ENCODE measurements at regions not wholly inside any gene's neighbourhood (a gene's known extent, or its start where the extent isn't known, plus 50 kb on each side); places are given as distances from the start of the nearest gene placed in this dataset.

GRCh38 chr2:117085256-117085655, 729.2 kb upstream of the DDX18 start:
- ATAC-seq (ENCODE audit: low read depth), result no peak
- Mint-ChIP-seq H3K9me3 (peaks cover 3% of the 10 kb centered on the region), H3K36me3 (no peaks in the 10 kb centered on the region), H3K27me3 (no peaks in the 10 kb centered on the region), H3K27ac (no peak overlapping the region), H3K4me1 (no peaks in the 10 kb centered on the region), H3K4me3 (no peak overlapping the region)
- DNase-seq, result no peak
- POLR2A ChIA-PET, result no interaction called here

- H3K9me3 Mint-ChIP-seq, result peaks cover 3% of the 10 kb centered on the region
Measured at GRCh38 chr2:117085737-117086136, 728.8 kb upstream of the DDX18 start.

GRCh38 chr2:117086174-117086942, 728.1 kb upstream of the DDX18 start:
- H3K36me3 Mint-ChIP-seq, result no peaks in the 10 kb centered on the region
- peaks cover 1% of the 10 kb centered on the region for H3K9me3 Mint-ChIP-seq
- H3K27me3 Mint-ChIP-seq, result no peaks in the 10 kb centered on the region
- no peak overlapping the region for H3K4me3 Mint-ChIP-seq
- POLR2A ChIA-PET, result no interaction called here
- no peak overlapping the region for H3K27ac Mint-ChIP-seq
- ATAC-seq (ENCODE audit: low read depth), result no peak
- H3K4me1 Mint-ChIP-seq, result no peaks in the 10 kb centered on the region
- DNase-seq, result no peak

More at GRCh38 chr2:117085737-117086136, 728.8 kb upstream of the DDX18 start:
- Mint-ChIP-seq H3K36me3 (no peaks in the 10 kb centered on the region), H3K27ac (no peak overlapping the region), H3K4me1 (no peaks in the 10 kb centered on the region), H3K27me3 (no peaks in the 10 kb centered on the region), H3K4me3 (no peak overlapping the region)
- DNase-seq (no peak), ATAC-seq (ENCODE audit: low read depth) (no peak)
- POLR2A ChIA-PET, result no interaction called here

- Mint-ChIP-seq H3K27ac (no peak overlapping the region), H3K4me3 (no peak overlapping the region), H3K27me3 (no peaks in the 10 kb centered on the region), H3K36me3 (no peaks in the 10 kb centered on the region), H3K4me1 (no peaks in the 10 kb centered on the region), H3K9me3 (peaks cover 1% of the 10 kb centered on the region)
- POLR2A ChIA-PET, result no interaction called here
- ATAC-seq (ENCODE audit: low read depth), result no peak
- no peak for DNase-seq
Measured at GRCh38 chr2:117086943-117087250, 727.6 kb upstream of the DDX18 start.

- no peak for ATAC-seq (ENCODE audit: low read depth)
- DNase-seq, result no peak
- Mint-ChIP-seq H3K27me3 (no peaks in the 10 kb centered on the region), H3K9me3 (peaks cover 1% of the 10 kb centered on the region), H3K4me1 (no peaks in the 10 kb centered on the region), H3K36me3 (no peaks in the 10 kb centered on the region), H3K27ac (no peak overlapping the region), H3K4me3 (no peak overlapping the region)
- POLR2A ChIA-PET, result no interaction called here
Measured at GRCh38 chr2:117087535-117088291, 726.8 kb upstream of the DDX18 start.

GRCh38 chr2:117091041-117091837, 723.3 kb upstream of the DDX18 start:
- ATAC-seq (ENCODE audit: low read depth), result no peak
- no peaks in the 10 kb centered on the region for H3K36me3 Mint-ChIP-seq
- H3K4me3 Mint-ChIP-seq, result no peak overlapping the region
- no peak overlapping the region for H3K27ac Mint-ChIP-seq
- no peak for DNase-seq
- H3K4me1 Mint-ChIP-seq, result no peaks in the 10 kb centered on the region
- no peaks in the 10 kb centered on the region for H3K27me3 Mint-ChIP-seq
- peaks cover 1% of the 10 kb centered on the region for H3K9me3 Mint-ChIP-seq
- POLR2A ChIA-PET, result no interaction called here

GRCh38 chr2:117101613-117102012, 712.9 kb upstream of the DDX18 start:
- no peak overlapping the region for H3K4me3 Mint-ChIP-seq
- no peaks in the 10 kb centered on the region for H3K36me3 Mint-ChIP-seq
- no peaks in the 10 kb centered on the region for H3K4me1 Mint-ChIP-seq
- no peaks in the 10 kb centered on the region for H3K27me3 Mint-ChIP-seq
- peaks cover 2% of the 10 kb centered on the region for H3K9me3 Mint-ChIP-seq
- ATAC-seq (ENCODE audit: low read depth), result no peak
- no peak overlapping the region for H3K27ac Mint-ChIP-seq
- no peak for DNase-seq
- POLR2A ChIA-PET, result no interaction called here

GRCh38 chr2:117108741-117109267, 705.7 kb upstream of the DDX18 start:
- no peak overlapping the region for H3K4me3 Mint-ChIP-seq
- ATAC-seq (ENCODE audit: low read depth) (no peak), DNase-seq (no peak)
- no peaks in the 10 kb centered on the region for H3K27me3 Mint-ChIP-seq
- peaks cover 11% of the 10 kb centered on the region for H3K9me3 Mint-ChIP-seq
- no peaks in the 10 kb centered on the region for H3K36me3 Mint-ChIP-seq
- H3K27ac Mint-ChIP-seq, result no peak overlapping the region
- POLR2A ChIA-PET, result no interaction called here
- no peaks in the 10 kb centered on the region for H3K4me1 Mint-ChIP-seq

GRCh38 chr2:117118994-117119393, 695.5 kb upstream of the DDX18 start:
- H3K4me1 Mint-ChIP-seq, result no peaks in the 10 kb centered on the region
- DNase-seq (no peak), ATAC-seq (ENCODE audit: low read depth) (no peak)
- no peaks in the 10 kb centered on the region for H3K27me3 Mint-ChIP-seq
- H3K9me3 Mint-ChIP-seq, result peaks cover 1% of the 10 kb centered on the region
- no peaks in the 10 kb centered on the region for H3K36me3 Mint-ChIP-seq
- no peak overlapping the region for H3K4me3 Mint-ChIP-seq
- POLR2A ChIA-PET, result no interaction called here
- H3K27ac Mint-ChIP-seq, result no peak overlapping the region

- POLR2A ChIA-PET, result no interaction called here
- H3K27ac Mint-ChIP-seq, result no peak overlapping the region
- no peak overlapping the region for H3K4me3 Mint-ChIP-seq
- no peaks in the 10 kb centered on the region for H3K27me3 Mint-ChIP-seq
- no peaks in the 10 kb centered on the region for H3K36me3 Mint-ChIP-seq
- DNase-seq, result no peak
- peaks cover 1% of the 10 kb centered on the region for H3K9me3 Mint-ChIP-seq
- ATAC-seq (ENCODE audit: low read depth), result no peak
- H3K4me1 Mint-ChIP-seq, result no peaks in the 10 kb centered on the region
Measured at GRCh38 chr2:117123362-117123761, 691.1 kb upstream of the DDX18 start.

- H3K27ac Mint-ChIP-seq, result no peak overlapping the region
- peaks cover 6% of the 10 kb centered on the region for H3K9me3 Mint-ChIP-seq
- H3K36me3 Mint-ChIP-seq, result no peaks in the 10 kb centered on the region
- H3K4me1 Mint-ChIP-seq, result no peaks in the 10 kb centered on the region
- no peak for DNase-seq
- ATAC-seq (ENCODE audit: low read depth), result no peak
- no peaks in the 10 kb centered on the region for H3K27me3 Mint-ChIP-seq
- H3K4me3 Mint-ChIP-seq, result no peak overlapping the region
- POLR2A ChIA-PET, result no interaction called here
Measured at GRCh38 chr2:117126656-117127055, 687.8 kb upstream of the DDX18 start.

GRCh38 chr2:117127680-117128079, 686.8 kb upstream of the DDX18 start:
- no peak overlapping the region for H3K27ac Mint-ChIP-seq
- ATAC-seq (ENCODE audit: low read depth), result no peak

GRCh38 chr2:117128461-117128860, 686.0 kb upstream of the DDX18 start:
- ATAC-seq (ENCODE audit: low read depth) (no peak), DNase-seq (no peak)
- Mint-ChIP-seq H3K4me3 (no peak overlapping the region), H3K36me3 (no peaks in the 10 kb centered on the region), H3K27ac (no peak overlapping the region), H3K4me1 (no peaks in the 10 kb centered on the region), H3K9me3 (peaks cover 6% of the 10 kb centered on the region), H3K27me3 (no peaks in the 10 kb centered on the region)
- POLR2A ChIA-PET, result no interaction called here

More at GRCh38 chr2:117127680-117128079, 686.8 kb upstream of the DDX18 start:
- Mint-ChIP-seq H3K4me3 (no peak overlapping the region), H3K27me3 (no peaks in the 10 kb centered on the region), H3K4me1 (no peaks in the 10 kb centered on the region), H3K36me3 (no peaks in the 10 kb centered on the region), H3K9me3 (peaks cover 6% of the 10 kb centered on the region)
- POLR2A ChIA-PET, result no interaction called here
- no peak for DNase-seq

Data from activated naive CD8-positive, alpha-beta T cell treated with anti-CD3 and anti-CD28 coated beads, Interleukin-2, amount 10 ng/mL, durations not matched to agents 7 days and 5 days (primary cell).